ENCODE measurements at regions not wholly inside any gene's neighbourhood (a gene's known extent, or its start where the extent isn't known, plus 50 kb on each side); places are given as distances from the start of the nearest gene placed in this dataset.

DNA sequence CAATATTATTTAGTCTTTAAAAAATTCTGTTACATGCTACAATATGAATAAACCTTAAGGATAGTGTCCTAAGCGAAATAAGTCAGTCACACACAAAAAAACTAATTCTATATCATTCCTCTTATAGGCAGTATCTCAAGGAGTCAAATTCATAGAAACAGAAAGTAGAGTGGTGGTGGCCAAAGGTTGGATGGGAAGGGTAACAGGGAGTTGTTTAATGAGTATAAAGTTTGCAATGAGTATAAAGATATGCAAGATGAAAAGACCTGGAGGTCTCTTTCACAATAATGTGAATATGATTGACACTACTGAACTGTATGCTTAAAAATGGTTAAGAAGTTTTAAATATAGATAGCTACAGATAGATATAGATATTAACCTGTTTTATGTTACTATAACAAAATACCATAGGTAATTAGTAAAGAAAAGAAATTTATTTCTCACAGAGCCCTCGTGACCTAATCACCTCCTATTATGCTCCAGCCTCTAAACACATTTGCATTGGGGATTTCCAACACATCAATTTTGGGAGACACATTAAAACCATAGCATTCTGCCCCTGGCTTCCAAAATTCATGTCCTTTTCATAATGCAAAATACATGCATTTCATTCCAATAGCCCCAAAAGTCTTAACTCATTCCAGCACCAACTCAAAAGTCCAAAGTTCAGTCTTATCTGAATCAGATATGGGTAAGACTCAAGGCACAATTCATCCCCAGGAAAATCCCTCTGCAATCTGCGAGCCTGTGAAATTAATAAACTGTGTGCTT is 93.6 kb downstream of the ATPSCKMT start (continued):
- no peak for TF ChIP-seq ETV5 (CRISPR knock-in tag; IDR thresholded peaks at IDR 0.05; ENCODE audit: borderline replicate concordance)
- TF ChIP-seq, protein P1, sequence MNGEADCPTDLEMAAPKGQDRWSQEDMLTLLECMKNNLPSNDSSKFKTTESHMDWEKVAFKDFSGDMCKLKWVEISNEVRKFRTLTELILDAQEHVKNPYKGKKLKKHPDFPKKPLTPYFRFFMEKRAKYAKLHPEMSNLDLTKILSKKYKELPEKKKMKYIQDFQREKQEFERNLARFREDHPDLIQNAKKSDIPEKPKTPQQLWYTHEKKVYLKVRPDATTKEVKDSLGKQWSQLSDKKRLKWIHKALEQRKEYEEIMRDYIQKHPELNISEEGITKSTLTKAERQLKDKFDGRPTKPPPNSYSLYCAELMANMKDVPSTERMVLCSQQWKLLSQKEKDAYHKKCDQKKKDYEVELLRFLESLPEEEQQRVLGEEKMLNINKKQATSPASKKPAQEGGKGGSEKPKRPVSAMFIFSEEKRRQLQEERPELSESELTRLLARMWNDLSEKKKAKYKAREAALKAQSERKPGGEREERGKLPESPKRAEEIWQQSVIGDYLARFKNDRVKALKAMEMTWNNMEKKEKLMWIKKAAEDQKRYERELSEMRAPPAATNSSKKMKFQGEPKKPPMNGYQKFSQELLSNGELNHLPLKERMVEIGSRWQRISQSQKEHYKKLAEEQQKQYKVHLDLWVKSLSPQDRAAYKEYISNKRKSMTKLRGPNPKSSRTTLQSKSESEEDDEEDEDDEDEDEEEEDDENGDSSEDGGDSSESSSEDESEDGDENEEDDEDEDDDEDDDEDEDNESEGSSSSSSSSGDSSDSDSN (CRISPR knock-in tag; IDR thresholded peaks at IDR 0.05): no peak
- TF ChIP-seq REL (CRISPR knock-in tag; conservative IDR thresholded peaks at IDR 0.05): no peak
- TF ChIP-seq, protein P2, sequence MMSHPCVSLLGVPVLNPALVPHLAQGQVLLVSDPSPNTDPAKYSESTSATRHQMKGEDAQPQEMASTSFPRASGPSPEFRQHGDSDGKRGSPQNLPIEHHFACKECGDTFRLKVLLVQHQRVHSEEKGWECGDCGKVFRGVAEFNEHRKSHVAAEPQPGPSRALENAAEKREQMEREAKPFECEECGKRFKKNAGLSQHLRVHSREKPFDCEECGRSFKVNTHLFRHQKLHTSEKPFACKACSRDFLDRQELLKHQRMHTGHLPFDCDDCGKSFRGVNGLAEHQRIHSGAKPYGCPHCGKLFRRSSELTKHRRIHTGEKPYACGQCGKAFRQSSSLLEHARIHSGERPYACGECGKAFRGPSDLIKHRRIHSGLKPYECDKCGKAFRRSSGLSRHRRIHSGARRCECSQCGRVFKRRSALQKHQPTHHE (CRISPR knock-in tag; IDR thresholded peaks at IDR 0.05; ENCODE audit: borderline replicate concordance): no peak
- no peak for TF ChIP-seq ZNF569 (CRISPR knock-in tag; IDR thresholded peaks at IDR 0.05; ENCODE audit: borderline replicate concordance)
- no peak for TF ChIP-seq DMAP1 (CRISPR knock-in tag; IDR thresholded peaks at IDR 0.05)
- no peak for TF ChIP-seq HNRNPLL (IDR thresholded peaks at IDR 0.05; ENCODE audit: low read depth, low read length, poor library complexity, severe bottlenecking)
- no peak for TF ChIP-seq ATF3 (CRISPR knock-in tag; IDR thresholded peaks at IDR 0.05)
- no peak for TF ChIP-seq SNRNP70 (IDR thresholded peaks at IDR 0.05; ENCODE audit: low read depth, low read length)
- no peak for TF ChIP-seq ZNF260 (CRISPR knock-in tag; IDR thresholded peaks at IDR 0.05; ENCODE audit: borderline replicate concordance, low read depth)
